K562 (cell line): ENCODE measurements at regions not wholly inside any gene's neighbourhood (a gene's known extent, or its start where the extent isn't known, plus 50 kb on each side); places are given as distances from the start of the nearest gene placed in this dataset.

Experiments
- KAT8 ChIP-seq: fragments of 450-650 bp; IDR thresholded peaks from 2 replicates; pipeline ENCODE4 v1.6.1; 2016; ENCODE audit warnings: low read depth, mild to moderate bottlenecking
- MTF1 ChIP-seq: fragments of 250-450 bp; sonication (Bioruptor Pico); IDR thresholded peaks from 2 replicates; pipeline ENCODE4 v1.9.0; 2021; ENCODE audit warnings: moderate library complexity, mild to moderate bottlenecking, inconsistent platforms, borderline replicate concordance
- OTX1 ChIP-seq: fragments of 450-650 bp; formaldehyde crosslinking; IDR thresholded peaks from 2 replicates; pipeline ENCODE4 v1.4.0; 2022; ENCODE audit warnings: mild to moderate bottlenecking
- SMC3 ChIP-seq: conservative IDR thresholded peaks from 2 replicates; pipeline ENCODE4 v1.6.1; 2011; ENCODE audit warnings: low read depth, low read length, improper control_type of control experiment; ENCODE audit not compliant: insufficient read depth
- TF ChIP-seq, protein P1 (sequence below), 2 experiments: fragments of 450-650 bp in 1 of 2; IDR thresholded peaks; 2 replicates each; pipeline ENCODE4 v1.6.1; 2011 to 2017; ENCODE audit warnings: low read depth in 2 of 2, antibody characterized with exemption in 1 of 2, borderline replicate concordance in 1 of 2, low read length in 1 of 2, mild to moderate bottlenecking in 1 of 2, mixed read lengths in 1 of 2; ENCODE audit not compliant: control insufficient read depth in 1 of 2
- TF ChIP-seq, protein P2 (sequence below): fragments of 450-650 bp; formaldehyde crosslinking; IDR thresholded peaks from 2 replicates; pipeline ENCODE4 v1.4.0; 2022; ENCODE audit warnings: missing genetic modification characterization
- TF ChIP-seq, protein P3 (sequence below): sonication (generic); formaldehyde crosslinking; IDR thresholded peaks from 2 replicates; pipeline ENCODE4 v1.8.0; 2023; ENCODE audit warnings: mild to moderate bottlenecking, missing genetic modification reagents

- TF ChIP-seq, protein P1, sequence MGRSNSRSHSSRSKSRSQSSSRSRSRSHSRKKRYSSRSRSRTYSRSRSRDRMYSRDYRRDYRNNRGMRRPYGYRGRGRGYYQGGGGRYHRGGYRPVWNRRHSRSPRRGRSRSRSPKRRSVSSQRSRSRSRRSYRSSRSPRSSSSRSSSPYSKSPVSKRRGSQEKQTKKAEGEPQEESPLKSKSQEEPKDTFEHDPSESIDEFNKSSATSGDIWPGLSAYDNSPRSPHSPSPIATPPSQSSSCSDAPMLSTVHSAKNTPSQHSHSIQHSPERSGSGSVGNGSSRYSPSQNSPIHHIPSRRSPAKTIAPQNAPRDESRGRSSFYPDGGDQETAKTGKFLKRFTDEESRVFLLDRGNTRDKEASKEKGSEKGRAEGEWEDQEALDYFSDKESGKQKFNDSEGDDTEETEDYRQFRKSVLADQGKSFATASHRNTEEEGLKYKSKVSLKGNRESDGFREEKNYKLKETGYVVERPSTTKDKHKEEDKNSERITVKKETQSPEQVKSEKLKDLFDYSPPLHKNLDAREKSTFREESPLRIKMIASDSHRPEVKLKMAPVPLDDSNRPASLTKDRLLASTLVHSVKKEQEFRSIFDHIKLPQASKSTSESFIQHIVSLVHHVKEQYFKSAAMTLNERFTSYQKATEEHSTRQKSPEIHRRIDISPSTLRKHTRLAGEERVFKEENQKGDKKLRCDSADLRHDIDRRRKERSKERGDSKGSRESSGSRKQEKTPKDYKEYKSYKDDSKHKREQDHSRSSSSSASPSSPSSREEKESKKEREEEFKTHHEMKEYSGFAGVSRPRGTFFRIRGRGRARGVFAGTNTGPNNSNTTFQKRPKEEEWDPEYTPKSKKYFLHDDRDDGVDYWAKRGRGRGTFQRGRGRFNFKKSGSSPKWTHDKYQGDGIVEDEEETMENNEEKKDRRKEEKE (IDR thresholded peaks at IDR 0.05; ENCODE audit: borderline replicate concordance in 1 of 2, control insufficient read depth in 1 of 2, low read depth in 2 of 2, low read length in 1 of 2), result no peak
- TF ChIP-seq MTF1, result no peak
- TF ChIP-seq, protein P2, sequence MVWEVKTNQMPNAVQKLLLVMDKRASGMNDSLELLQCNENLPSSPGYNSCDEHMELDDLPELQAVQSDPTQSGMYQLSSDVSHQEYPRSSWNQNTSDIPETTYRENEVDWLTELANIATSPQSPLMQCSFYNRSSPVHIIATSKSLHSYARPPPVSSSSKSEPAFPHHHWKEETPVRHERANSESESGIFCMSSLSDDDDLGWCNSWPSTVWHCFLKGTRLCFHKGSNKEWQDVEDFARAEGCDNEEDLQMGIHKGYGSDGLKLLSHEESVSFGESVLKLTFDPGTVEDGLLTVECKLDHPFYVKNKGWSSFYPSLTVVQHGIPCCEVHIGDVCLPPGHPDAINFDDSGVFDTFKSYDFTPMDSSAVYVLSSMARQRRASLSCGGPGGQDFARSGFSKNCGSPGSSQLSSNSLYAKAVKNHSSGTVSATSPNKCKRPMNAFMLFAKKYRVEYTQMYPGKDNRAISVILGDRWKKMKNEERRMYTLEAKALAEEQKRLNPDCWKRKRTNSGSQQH, result no peak
- no peak for TF ChIP-seq OTX1 (CRISPR knock-in tag)
- TF ChIP-seq, protein P3, sequence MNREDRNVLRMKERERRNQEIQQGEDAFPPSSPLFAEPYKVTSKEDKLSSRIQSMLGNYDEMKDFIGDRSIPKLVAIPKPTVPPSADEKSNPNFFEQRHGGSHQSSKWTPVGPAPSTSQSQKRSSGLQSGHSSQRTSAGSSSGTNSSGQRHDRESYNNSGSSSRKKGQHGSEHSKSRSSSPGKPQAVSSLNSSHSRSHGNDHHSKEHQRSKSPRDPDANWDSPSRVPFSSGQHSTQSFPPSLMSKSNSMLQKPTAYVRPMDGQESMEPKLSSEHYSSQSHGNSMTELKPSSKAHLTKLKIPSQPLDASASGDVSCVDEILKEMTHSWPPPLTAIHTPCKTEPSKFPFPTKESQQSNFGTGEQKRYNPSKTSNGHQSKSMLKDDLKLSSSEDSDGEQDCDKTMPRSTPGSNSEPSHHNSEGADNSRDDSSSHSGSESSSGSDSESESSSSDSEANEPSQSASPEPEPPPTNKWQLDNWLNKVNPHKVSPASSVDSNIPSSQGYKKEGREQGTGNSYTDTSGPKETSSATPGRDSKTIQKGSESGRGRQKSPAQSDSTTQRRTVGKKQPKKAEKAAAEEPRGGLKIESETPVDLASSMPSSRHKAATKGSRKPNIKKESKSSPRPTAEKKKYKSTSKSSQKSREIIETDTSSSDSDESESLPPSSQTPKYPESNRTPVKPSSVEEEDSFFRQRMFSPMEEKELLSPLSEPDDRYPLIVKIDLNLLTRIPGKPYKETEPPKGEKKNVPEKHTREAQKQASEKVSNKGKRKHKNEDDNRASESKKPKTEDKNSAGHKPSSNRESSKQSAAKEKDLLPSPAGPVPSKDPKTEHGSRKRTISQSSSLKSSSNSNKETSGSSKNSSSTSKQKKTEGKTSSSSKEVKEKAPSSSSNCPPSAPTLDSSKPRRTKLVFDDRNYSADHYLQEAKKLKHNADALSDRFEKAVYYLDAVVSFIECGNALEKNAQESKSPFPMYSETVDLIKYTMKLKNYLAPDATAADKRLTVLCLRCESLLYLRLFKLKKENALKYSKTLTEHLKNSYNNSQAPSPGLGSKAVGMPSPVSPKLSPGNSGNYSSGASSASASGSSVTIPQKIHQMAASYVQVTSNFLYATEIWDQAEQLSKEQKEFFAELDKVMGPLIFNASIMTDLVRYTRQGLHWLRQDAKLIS (CRISPR knock-in tag), result no peak
- TF ChIP-seq SMC3, result no peak
- TF ChIP-seq KAT8, result no peak
Measured at GRCh38 chr2:12251749-12252148, 465.0 kb upstream of the TRIB2 start (continued).
